ENCODE measurements at regions not wholly inside any gene's neighbourhood (a gene's known extent, or its start where the extent isn't known, plus 50 kb on each side); places are given as distances from the start of the nearest gene placed in this dataset.

- ATAC-seq (ENCODE audit: insufficient read depth, low FRiP score) (no peak), DNase-seq (no peak)
- no peak overlapping the region for H3K9ac ChIP-seq (ENCODE audit: insufficient read depth in 1 of 2, low read length in 2 of 2)
- no peak for TF ChIP-seq CTCF (IDR thresholded peaks at IDR 0.05; ENCODE audit: control extremely low read depth, extremely low read depth)
- no peaks in the 10 kb centered on the region for H3K9me3 ChIP-seq (ENCODE audit: control insufficient read depth in 4 of 4, insufficient read depth in 3 of 4, low read length in 3 of 4)
- H3K36me3 ChIP-seq (ENCODE audit: control insufficient read depth in 4 of 4, insufficient read depth in 4 of 4, low read length in 4 of 4) = no peaks in the 10 kb centered on the region
- H3K4me1 ChIP-seq (ENCODE audit: control insufficient read depth in 5 of 5, insufficient read depth in 5 of 5, low read length in 5 of 5) = no peaks in the 10 kb centered on the region
- H3K27me3 ChIP-seq (ENCODE audit: control insufficient read depth in 3 of 3, insufficient read depth in 3 of 3, low read length in 2 of 3) = peaks cover 0 to 5% (median 0%) of the 10 kb centered on the region in 3 donors
- no peak overlapping the region for H3K27ac ChIP-seq (ENCODE audit: low read depth in 1 of 2, low read length in 1 of 2)
- H3K4me3 ChIP-seq = no peak overlapping the region
Measured at GRCh38 chr10:62723375-62723774, 81.1 kb upstream of the ADO start.

- Histone ChIP-seq H3K27me3 (ENCODE audit: control insufficient read depth in 3 of 3, insufficient read depth in 3 of 3, low read length in 2 of 3) (peaks cover 0 to 7% (median 0%) of the 10 kb centered on the region in 3 donors), H3K4me1 (ENCODE audit: control insufficient read depth in 5 of 5, insufficient read depth in 5 of 5, low read length in 5 of 5) (no peaks in the 10 kb centered on the region), H3K36me3 (ENCODE audit: control insufficient read depth in 4 of 4, insufficient read depth in 4 of 4, low read length in 4 of 4) (no peaks in the 10 kb centered on the region), H3K4me3 (no peak overlapping the region), H3K9me3 (ENCODE audit: control insufficient read depth in 4 of 4, insufficient read depth in 3 of 4, low read length in 3 of 4) (no peaks in the 10 kb centered on the region), H3K9ac (ENCODE audit: insufficient read depth in 1 of 2, low read length in 2 of 2) (no peak overlapping the region), H3K27ac (ENCODE audit: low read depth in 1 of 2, low read length in 1 of 2) (no peak overlapping the region)
- DNase-seq (no peak), ATAC-seq (ENCODE audit: insufficient read depth, low FRiP score) (no peak)
- no peak for TF ChIP-seq CTCF (IDR thresholded peaks at IDR 0.05; ENCODE audit: control extremely low read depth, extremely low read depth)
- WGBS, 2 donors = 86 to 88% methylated on average over 7 of the region's 7 CpGs
Measured at GRCh38 chr10:62724465-62724864, 80.1 kb upstream of the ADO start.

GRCh38 chr10:62726142-62726541 is 78.4 kb upstream of the ADO start:
- Histone ChIP-seq H3K4me3 (no peak overlapping the region), H3K4me1 (ENCODE audit: control insufficient read depth in 5 of 5, insufficient read depth in 5 of 5, low read length in 5 of 5) (no peaks in the 10 kb centered on the region), H3K36me3 (ENCODE audit: control insufficient read depth in 4 of 4, insufficient read depth in 4 of 4, low read length in 4 of 4) (no peaks in the 10 kb centered on the region), H3K27ac (ENCODE audit: low read depth in 1 of 2, low read length in 1 of 2) (no peak overlapping the region), H3K9me3 (ENCODE audit: control insufficient read depth in 4 of 4, insufficient read depth in 3 of 4, low read length in 3 of 4) (no peaks in the 10 kb centered on the region), H3K27me3 (ENCODE audit: control insufficient read depth in 3 of 3, insufficient read depth in 3 of 3, low read length in 2 of 3) (peaks cover 0 to 7% (median 0%) of the 10 kb centered on the region in 3 donors), H3K9ac (ENCODE audit: insufficient read depth in 1 of 2, low read length in 2 of 2) (no peak overlapping the region)
- ATAC-seq (ENCODE audit: insufficient read depth, low FRiP score) (no peak), DNase-seq (no peak)
- 74 to 85% methylated on average over 5 of the region's 5 CpGs for WGBS, 2 donors
- no peak for TF ChIP-seq CTCF (IDR thresholded peaks at IDR 0.05; ENCODE audit: control extremely low read depth, extremely low read depth)

GRCh38 chr10:62726638-62727037 is 77.9 kb upstream of the ADO start:
- no peak for ATAC-seq (ENCODE audit: insufficient read depth, low FRiP score)
- H3K27ac ChIP-seq (ENCODE audit: low read depth in 1 of 2, low read length in 1 of 2) = no peak overlapping the region
- H3K36me3 ChIP-seq (ENCODE audit: control insufficient read depth in 4 of 4, insufficient read depth in 4 of 4, low read length in 4 of 4) = no peaks in the 10 kb centered on the region
- TF ChIP-seq CTCF (IDR thresholded peaks at IDR 0.05; ENCODE audit: control extremely low read depth, extremely low read depth) = no peak
- whole genome bisulfite sequencing, 2 donors = 87 to 90% methylated on average over 2 of the region's 2 CpGs
- no peak for DNase-seq
- no peaks in the 10 kb centered on the region for H3K4me1 ChIP-seq (ENCODE audit: control insufficient read depth in 5 of 5, insufficient read depth in 5 of 5, low read length in 5 of 5)
- H3K9ac ChIP-seq (ENCODE audit: insufficient read depth in 1 of 2, low read length in 2 of 2) = no peak overlapping the region
- peaks cover 0 to 7% (median 0%) of the 10 kb centered on the region in 3 donors for H3K27me3 ChIP-seq (ENCODE audit: control insufficient read depth in 3 of 3, insufficient read depth in 3 of 3, low read length in 2 of 3)
- no peaks in the 10 kb centered on the region for H3K9me3 ChIP-seq (ENCODE audit: control insufficient read depth in 4 of 4, insufficient read depth in 3 of 4, low read length in 3 of 4)
- no peak overlapping the region for H3K4me3 ChIP-seq
